ENCODE measurements at regions not wholly inside any gene's neighbourhood (a gene's known extent, or its start where the extent isn't known, plus 50 kb on each side); places are given as distances from the start of the nearest gene placed in this dataset.

DNA sequence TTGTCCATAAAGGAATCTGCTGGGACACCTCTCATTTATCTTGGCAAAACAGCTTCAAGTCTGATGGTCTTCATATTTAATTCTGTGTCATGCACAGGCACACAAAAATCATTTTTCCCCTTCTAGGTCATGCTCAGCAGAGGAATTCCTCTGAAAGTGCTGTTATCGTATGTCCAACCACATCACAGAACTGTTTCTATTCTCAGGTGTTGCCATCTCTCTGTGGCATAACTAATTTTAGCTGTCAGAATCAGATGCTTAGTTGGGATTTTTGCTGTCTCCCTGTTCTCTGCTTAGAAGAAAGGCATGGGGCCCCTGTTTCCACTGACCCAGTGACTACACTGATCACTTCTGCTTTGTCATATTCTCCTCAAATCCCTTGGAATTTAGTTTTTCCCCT lies 608.0 kb upstream of the EPHA7 start:
- TF ChIP-seq POLR2A (IDR thresholded peaks at IDR 0.05), result no peak
- TF ChIP-seq, protein P1, sequence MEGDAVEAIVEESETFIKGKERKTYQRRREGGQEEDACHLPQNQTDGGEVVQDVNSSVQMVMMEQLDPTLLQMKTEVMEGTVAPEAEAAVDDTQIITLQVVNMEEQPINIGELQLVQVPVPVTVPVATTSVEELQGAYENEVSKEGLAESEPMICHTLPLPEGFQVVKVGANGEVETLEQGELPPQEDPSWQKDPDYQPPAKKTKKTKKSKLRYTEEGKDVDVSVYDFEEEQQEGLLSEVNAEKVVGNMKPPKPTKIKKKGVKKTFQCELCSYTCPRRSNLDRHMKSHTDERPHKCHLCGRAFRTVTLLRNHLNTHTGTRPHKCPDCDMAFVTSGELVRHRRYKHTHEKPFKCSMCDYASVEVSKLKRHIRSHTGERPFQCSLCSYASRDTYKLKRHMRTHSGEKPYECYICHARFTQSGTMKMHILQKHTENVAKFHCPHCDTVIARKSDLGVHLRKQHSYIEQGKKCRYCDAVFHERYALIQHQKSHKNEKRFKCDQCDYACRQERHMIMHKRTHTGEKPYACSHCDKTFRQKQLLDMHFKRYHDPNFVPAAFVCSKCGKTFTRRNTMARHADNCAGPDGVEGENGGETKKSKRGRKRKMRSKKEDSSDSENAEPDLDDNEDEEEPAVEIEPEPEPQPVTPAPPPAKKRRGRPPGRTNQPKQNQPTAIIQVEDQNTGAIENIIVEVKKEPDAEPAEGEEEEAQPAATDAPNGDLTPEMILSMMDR (IDR thresholded peaks at IDR 0.05 in 8 of 11, conservative IDR thresholded peaks at IDR 0.05 in 3 of 11), result no peak
- no peak for TF ChIP-seq POLR2AphosphoS5 (IDR thresholded peaks at IDR 0.05)
